Gastroesophageal sphincter (tissue), 4 donors: ENCODE measurements at regions not wholly inside any gene's neighbourhood (a gene's known extent, or its start where the extent isn't known, plus 50 kb on each side); places are given as distances from the start of the nearest gene placed in this dataset.

Experiments used
- ATAC-seq: fragments of 150-250 bp; one replicate; pipeline ENCODE4 v1.9.1; 2016; ENCODE audit warnings: mild to moderate bottlenecking, moderate library complexity
- H3K27ac ChIP-seq, 4 donors: fragments of 200-600 bp; sonication (generic) in 3 of 4; 1 replicate in 3 of 4; 2 replicates in 1 of 4; pipeline ENCODE4 v1.5.1; 2016 to 2019
- H3K27me3 ChIP-seq: fragments of 200-600 bp; sonication (generic); one replicate; pipeline ENCODE4 v1.5.1; 2019
- H3K36me3 ChIP-seq, 2 donors: fragments of 200-600 bp; sonication (generic); one replicate each; pipeline ENCODE4 v1.5.1; 2019; ENCODE audit warnings: control low read depth in 1 of 2
- H3K4me1 ChIP-seq, 3 donors: fragments of 200-600 bp; sonication (generic); 1 replicate in 2 of 3; 2 replicates in 1 of 3; pipeline ENCODE4 v1.5.1; 2016 to 2019; ENCODE audit warnings: control low read depth in 2 of 3
- H3K4me3 ChIP-seq, 2 donors: fragments of 200-600 bp; sonication (generic); one replicate each; pipeline ENCODE4 v1.5.1; 2019; ENCODE audit warnings: mild to moderate bottlenecking in 1 of 2, moderate library complexity in 1 of 2
- H3K9me3 ChIP-seq, 3 donors: fragments of 200-600 bp; sonication (generic); one replicate each; pipeline ENCODE4 v1.5.1; 2017 to 2019; ENCODE audit warnings: control low read depth in 2 of 3
- EP300 ChIP-seq: sonication (generic); formaldehyde crosslinking; IDR thresholded peaks from one replicate; pipeline ENCODE4 v1.6.1; 2017; ENCODE audit warnings: antibody characterized with exemption, mild to moderate bottlenecking
- POLR2A ChIP-seq, 2 donors: fragments of 450-650 bp; IDR thresholded peaks; one replicate each; pipeline ENCODE4 v1.6.1; 2017; ENCODE audit warnings: antibody characterized with exemption in 2 of 2, mild to moderate bottlenecking in 2 of 2, moderate library complexity in 1 of 2
- POLR2AphosphoS5 ChIP-seq: sonication (generic); formaldehyde crosslinking; IDR thresholded peaks from one replicate; pipeline ENCODE4 v1.6.1; 2017; ENCODE audit warnings: antibody characterized with exemption
- WGBS, 2 donors: methylation state at CpG; one replicate each; pipeline ENCODE4 v1.1.5; 2018; ENCODE audit warnings: low coverage in 1 of 2; 5-methylcytosine and 5-hydroxymethylcytosine counted together
- TF ChIP-seq, protein P1 (sequence below), 4 experiments: fragments of 200-600 bp in 2 of 4; fragments of 450-650 bp in 2 of 4; sonication (generic) in 1 of 4; IDR thresholded peaks; one replicate each; pipeline ENCODE4 v1.5.1; 2017 to 2019; ENCODE audit warnings: antibody characterized with exemption in 4 of 4, mild to moderate bottlenecking in 2 of 4, moderate library complexity in 2 of 4

DNA sequence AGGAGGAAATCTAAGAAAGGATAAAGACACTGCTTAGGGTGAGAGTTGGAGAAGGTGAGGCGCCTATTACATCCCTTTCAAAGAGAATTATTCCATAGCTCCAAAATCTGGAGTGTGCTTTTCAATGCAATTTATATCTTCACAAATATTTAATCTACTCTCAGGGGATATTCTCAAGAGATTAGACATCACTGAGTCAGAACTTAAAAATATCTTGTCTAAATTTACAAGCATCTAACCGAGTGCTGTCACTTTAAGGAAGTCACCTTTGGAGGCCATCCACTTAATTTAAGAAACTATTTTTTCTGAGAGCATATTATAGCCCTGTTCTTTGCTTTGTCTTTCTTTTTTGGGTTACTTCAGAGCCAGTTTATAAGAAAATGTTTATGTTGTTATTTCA, 134.6 kb downstream of the TNFSF18 start:
- H3K4me1 ChIP-seq: peaks cover 11 to 33% (median 24%) of the 10 kb centered on the region in 3 donors
- no peak for ATAC-seq
- peaks cover 0 to 9% (median 0%) of the 10 kb centered on the region in 3 donors for H3K9me3 ChIP-seq
- H3K36me3 ChIP-seq: no peaks in the 10 kb centered on the region
- no peaks in the 10 kb centered on the region for H3K27me3 ChIP-seq
- no peak overlapping the region for H3K4me3 ChIP-seq
- 7 to 58% methylated on average over 1 to 2 of the region's 2 CpGs for WGBS, 2 donors
- H3K27ac ChIP-seq: peak overlapping the region in 1 of 4 donors; percentile 6
- no peak for TF ChIP-seq EP300
- TF ChIP-seq POLR2AphosphoS5: no peak
- no peak for TF ChIP-seq POLR2A (IDR thresholded peaks at IDR 0.05)
- TF ChIP-seq, protein P1, sequence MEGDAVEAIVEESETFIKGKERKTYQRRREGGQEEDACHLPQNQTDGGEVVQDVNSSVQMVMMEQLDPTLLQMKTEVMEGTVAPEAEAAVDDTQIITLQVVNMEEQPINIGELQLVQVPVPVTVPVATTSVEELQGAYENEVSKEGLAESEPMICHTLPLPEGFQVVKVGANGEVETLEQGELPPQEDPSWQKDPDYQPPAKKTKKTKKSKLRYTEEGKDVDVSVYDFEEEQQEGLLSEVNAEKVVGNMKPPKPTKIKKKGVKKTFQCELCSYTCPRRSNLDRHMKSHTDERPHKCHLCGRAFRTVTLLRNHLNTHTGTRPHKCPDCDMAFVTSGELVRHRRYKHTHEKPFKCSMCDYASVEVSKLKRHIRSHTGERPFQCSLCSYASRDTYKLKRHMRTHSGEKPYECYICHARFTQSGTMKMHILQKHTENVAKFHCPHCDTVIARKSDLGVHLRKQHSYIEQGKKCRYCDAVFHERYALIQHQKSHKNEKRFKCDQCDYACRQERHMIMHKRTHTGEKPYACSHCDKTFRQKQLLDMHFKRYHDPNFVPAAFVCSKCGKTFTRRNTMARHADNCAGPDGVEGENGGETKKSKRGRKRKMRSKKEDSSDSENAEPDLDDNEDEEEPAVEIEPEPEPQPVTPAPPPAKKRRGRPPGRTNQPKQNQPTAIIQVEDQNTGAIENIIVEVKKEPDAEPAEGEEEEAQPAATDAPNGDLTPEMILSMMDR (IDR thresholded peaks at IDR 0.05): no peak

GRCh38 chr1:172917972-172918371, 132.8 kb downstream of the TNFSF18 start:
- H3K4me3 ChIP-seq: no peak overlapping the region
- ATAC-seq: peak; percentile 83
- peaks cover 0 to 1% (median 0%) of the 10 kb centered on the region in 3 donors for H3K9me3 ChIP-seq
- peak overlapping the region; percentile 34 to 56 (median 44) for H3K27ac ChIP-seq
- H3K36me3 ChIP-seq: no peaks in the 10 kb centered on the region
- H3K4me1 ChIP-seq: peaks cover 11 to 33% (median 24%) of the 10 kb centered on the region in 3 donors
- WGBS, 2 donors: 11 to 14% methylated on average over 2 of the region's 2 CpGs
- no peaks in the 10 kb centered on the region for H3K27me3 ChIP-seq
- TF ChIP-seq, protein P1 (IDR thresholded peaks at IDR 0.05): no peak
- TF ChIP-seq POLR2AphosphoS5: peak; percentile 74

GRCh38 chr1:172918478-172918877, 132.3 kb downstream of the TNFSF18 start:
- 81 to 82% methylated on average over 2 of the region's 2 CpGs for WGBS, 2 donors
- ATAC-seq: no peak
- TF ChIP-seq EP300: no peak
- TF ChIP-seq POLR2AphosphoS5: no peak
- TF ChIP-seq, protein P1 (IDR thresholded peaks at IDR 0.05): no peak
- TF ChIP-seq POLR2A (IDR thresholded peaks at IDR 0.05): no peak
- Histone ChIP-seq H3K27me3 (no peaks in the 10 kb centered on the region), H3K36me3 (no peaks in the 10 kb centered on the region), H3K9me3 (no peaks in the 10 kb centered on the region), H3K4me1 (peaks cover 11 to 33% (median 24%) of the 10 kb centered on the region in 3 donors), H3K27ac (peak overlapping the region; percentile 20 to 56 (median 44)), H3K4me3 (no peak overlapping the region)

GRCh38 chr1:172926070-172926469, 124.7 kb downstream of the TNFSF18 start:
- H3K4me1 ChIP-seq: peaks cover 2 to 17% (median 5%) of the 10 kb centered on the region in 3 donors
- H3K36me3 ChIP-seq: no peaks in the 10 kb centered on the region
- WGBS, 2 donors: 59 to 100% methylated on average over 1 to 2 of the region's 2 CpGs
- H3K27ac ChIP-seq: no peak overlapping the region
- H3K27me3 ChIP-seq: no peaks in the 10 kb centered on the region
- no peaks in the 10 kb centered on the region for H3K9me3 ChIP-seq
- H3K4me3 ChIP-seq: no peak overlapping the region
- ATAC-seq: no peak
- no peak for TF ChIP-seq POLR2A (IDR thresholded peaks at IDR 0.05)
- TF ChIP-seq POLR2AphosphoS5: no peak
- TF ChIP-seq, protein P1 (IDR thresholded peaks at IDR 0.05): no peak
- no peak for TF ChIP-seq EP300

DNA sequence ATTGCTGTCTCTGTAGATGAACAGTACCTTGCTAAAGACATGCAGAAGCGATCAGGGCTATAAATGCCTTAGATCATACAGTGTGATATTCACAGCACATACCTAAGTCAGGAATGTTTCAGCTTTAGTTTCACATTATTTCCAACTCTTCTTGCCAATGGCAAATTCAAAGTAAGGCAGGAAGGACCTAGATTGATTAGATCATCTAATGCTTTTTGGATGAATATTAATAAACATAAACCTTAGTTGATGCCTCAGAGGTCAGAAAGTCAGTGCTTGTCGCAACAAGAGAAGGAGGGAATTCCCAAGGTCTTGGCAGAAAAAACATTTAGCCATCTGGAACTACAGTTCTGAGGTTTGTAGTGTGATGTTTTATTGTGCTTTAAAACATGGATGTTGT, 122.3 kb downstream of the TNFSF18 start:
- Histone ChIP-seq H3K9me3 (no peaks in the 10 kb centered on the region), H3K4me3 (no peak overlapping the region), H3K27ac (peak overlapping the region in 1 of 4 donors; percentile 43), H3K36me3 (no peaks in the 10 kb centered on the region), H3K27me3 (no peaks in the 10 kb centered on the region), H3K4me1 (peaks cover 2 to 17% (median 5%) of the 10 kb centered on the region in 3 donors)
- TF ChIP-seq POLR2A (IDR thresholded peaks at IDR 0.05) (no peak), POLR2AphosphoS5 (peak; percentile 50)
- ATAC-seq: no peak
- WGBS, 2 donors: 25 to 37% methylated on average over 2 of the region's 2 CpGs
